Stimulated activated CD4-positive, alpha-beta T cell treated with anti-CD3 and anti-CD28 coated beads, Interleukin-1b, Interleukin-23, amount 100 ng/mL, for 48 hours (primary cell): ENCODE measurements at regions not wholly inside any gene's neighbourhood (a gene's known extent, or its start where the extent isn't known, plus 50 kb on each side); places are given as distances from the start of the nearest gene placed in this dataset.
"Not testable (repeated sequence)": the region's sequence is repeated elsewhere in the genome, so short reads cannot be mapped to it uniquely, and the experiment has no call there.

Source experiments
- DNase-seq: peaks from one replicate; pipeline ENCODE4 v3.0.0-alpha.2; 2020

GRCh38 chr3:107470496-107470895 is 52.3 kb upstream of the BBX start:
- DNase-seq: not testable (repeated sequence)
